Hepatic stellate cell (primary cell): ENCODE measurements at regions not wholly inside any gene's neighbourhood (a gene's known extent, or its start where the extent isn't known, plus 50 kb on each side); places are given as distances from the start of the nearest gene placed in this dataset.
"Not testable (repeated sequence)": the region's sequence is repeated elsewhere in the genome, so short reads cannot be mapped to it uniquely, and the experiment has no call there.

Experiments used
- DNase-seq: peaks from one replicate; pipeline ENCODE4 v3.0.0; 2011; ENCODE audit warnings: low spot score

DNA sequence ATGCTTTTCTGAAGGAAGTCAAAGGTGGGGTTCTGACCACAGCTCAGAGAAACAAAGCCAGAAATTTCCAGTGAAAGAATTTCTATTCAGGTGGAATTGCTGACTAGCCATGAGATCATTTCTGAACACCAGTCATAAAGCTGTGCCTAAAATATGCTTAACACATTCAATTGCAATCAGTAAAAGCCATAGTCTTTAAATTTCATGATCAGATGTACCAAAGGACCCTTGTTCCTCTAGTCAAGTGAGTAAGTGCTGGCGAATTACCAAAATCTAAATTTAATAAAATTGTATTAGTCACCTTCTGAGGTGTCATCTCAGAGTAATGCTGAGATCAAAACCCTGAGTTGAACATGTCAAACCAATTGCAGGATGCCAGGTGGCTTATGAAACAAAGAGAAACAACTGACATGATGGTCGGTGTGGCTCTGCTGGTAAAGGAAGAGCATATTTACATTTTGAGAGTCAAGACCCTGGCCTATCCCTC, 334.2 kb upstream of the CCNH start:
- DNase-seq = no peak

DNA sequence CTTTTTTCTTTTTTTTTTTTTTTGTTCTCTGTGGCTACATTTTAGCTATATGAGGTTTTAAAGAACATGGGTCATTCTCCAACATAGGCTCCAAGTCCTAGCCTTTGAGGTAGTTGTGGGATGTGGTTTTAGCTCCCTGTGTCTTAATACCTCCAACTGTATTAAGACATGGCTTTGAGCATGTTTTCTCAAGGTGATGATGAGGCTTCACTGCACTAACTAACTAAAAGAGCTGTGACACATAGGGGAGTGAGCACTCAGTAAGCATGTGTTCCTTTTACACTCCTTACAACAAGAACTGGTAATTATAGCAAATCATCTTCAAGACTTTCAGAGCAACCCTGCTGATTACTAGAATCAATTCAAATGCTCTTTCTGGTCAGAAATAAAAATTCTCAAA, 333.6 kb upstream of the CCNH start:
- DNase-seq = no peak

DNA sequence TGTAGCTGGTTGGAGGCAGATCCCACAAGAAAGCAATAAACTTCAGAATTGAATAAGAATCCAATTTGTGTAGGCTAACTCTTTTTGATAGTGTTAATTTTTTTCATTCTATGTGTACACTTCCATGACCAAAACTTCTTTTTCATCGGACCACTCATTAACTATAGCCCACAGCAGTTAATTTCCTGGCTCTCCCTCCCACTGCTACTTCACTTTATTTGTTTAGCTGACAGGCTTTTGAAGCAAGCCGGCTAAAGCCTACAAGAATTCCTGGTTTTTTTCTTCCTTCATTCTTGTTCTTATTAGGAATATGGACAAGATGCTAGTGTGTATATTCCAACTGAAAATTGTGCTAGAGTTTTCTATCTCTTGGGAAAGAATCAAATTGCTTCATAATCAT, 329.2 kb upstream of the CCNH start:
- no peak for DNase-seq

DNA sequence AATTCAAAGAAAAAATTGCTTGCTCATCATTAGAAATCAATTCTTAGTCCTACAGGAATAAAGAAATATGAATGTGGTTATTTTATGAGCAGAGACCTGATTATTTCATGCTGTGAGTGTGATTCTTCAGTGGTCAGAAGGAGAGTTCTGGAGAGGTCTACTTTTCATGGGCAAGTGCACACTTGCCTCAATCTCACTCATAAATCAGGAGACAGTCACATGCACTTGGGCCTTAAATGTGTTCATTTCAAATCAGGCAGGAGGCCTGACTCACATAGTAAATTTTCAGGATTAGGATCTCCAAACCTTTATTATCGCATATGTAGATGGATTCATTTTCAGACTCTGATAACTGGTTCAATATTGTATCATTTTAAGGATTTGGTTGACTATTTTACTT, 323.2 kb upstream of the CCNH start:
- no peak for DNase-seq

DNA sequence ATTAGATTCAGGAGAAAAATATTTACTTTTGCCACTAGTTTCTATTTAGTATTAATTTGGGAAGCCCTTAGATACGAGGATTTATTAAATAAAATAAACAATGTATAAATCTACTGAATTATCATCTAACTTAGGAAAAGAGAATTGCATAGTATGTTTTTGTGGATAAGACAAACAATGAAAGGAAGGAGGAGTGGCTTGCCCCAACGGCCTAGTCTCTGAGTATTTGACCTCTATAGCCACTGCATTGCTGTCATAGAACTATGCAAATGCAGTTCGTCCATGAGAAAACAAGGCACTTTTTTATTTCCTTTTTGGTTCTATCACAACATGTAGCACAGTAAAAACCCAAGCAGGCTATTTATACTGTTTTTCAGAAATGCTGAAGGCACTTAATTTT, 321.2 kb upstream of the CCNH start:
- DNase-seq = no peak

DNA sequence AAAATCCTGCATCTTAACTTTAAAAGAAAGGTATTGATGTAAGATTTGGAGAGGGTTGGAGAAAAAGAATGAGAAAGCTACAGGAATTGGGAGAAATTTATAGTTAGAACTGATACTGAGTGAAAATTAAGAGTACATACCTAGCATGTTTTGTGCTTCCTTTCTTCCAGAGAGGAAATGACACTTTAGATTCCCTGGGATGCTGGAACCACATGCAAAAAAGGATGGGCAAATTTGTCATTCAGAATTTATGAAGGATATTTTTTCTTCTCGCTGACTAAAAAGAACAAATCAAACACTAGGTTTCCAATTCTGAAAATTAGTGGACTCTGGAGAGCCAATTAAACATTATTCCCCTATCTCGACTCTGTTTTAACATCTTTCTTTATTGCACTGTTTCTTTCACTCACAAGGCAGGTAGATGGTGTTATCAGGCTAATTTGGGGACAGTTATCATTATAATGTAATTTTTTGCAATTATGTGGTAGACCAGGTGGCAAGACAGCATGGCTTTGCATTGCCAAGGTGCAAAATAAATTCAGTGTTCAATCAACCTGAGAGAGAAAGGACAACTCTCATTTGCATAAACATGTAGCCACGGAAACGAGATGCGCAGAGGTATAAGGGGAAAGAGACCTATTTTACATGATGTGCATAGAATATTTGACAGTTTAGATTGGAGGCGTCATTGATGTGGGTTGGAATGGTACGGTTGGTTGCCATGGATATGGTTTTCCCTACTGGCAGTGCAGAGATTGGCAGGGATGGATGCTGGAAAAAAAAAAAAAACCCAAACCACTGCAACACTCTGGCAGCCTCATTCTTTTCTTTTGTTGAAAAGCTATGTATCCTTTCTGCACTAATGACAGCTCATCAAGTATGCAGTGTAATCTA, 320.4 kb upstream of the CCNH start:
- no peak for DNase-seq

DNA sequence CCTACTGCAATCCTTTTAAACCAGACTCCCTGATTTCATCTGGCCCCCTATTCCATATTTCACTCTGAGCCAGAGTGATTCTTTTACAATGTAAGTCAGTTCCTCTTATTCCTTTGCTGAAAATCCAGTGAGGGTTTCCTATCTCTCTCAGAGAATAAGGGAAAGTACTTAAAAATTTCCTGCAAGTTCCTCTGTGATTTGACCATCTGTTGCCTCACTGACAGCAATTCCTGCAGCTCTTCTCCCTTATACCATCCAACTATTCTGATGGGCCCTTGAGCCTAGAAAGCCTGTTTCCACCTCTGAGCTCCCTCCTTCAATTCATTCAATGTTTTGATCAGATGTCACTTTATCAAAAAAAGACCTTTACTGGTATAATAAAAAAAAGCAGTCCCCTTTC, 317.1 kb upstream of the CCNH start:
- DNase-seq = no peak

DNA sequence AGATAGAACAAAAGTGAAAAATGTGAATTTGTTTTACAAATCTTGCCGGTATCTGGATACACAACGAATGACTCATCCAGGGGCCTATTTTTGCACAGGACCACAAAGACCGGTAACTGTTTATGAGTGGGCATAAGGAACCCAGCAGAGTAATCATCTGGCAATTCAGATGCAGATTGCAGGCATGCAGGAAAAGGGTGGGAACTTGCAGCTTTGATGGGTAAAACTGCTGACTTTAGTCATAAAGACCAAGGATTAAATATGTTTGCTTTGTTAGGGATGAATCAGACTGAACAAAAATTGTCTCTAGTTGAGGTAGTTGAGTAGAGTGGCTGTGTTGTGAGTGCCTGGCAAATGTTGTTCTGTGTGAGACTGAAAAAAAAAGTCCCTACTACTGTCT, 309.6 kb upstream of the CCNH start:
- no peak for DNase-seq

DNA sequence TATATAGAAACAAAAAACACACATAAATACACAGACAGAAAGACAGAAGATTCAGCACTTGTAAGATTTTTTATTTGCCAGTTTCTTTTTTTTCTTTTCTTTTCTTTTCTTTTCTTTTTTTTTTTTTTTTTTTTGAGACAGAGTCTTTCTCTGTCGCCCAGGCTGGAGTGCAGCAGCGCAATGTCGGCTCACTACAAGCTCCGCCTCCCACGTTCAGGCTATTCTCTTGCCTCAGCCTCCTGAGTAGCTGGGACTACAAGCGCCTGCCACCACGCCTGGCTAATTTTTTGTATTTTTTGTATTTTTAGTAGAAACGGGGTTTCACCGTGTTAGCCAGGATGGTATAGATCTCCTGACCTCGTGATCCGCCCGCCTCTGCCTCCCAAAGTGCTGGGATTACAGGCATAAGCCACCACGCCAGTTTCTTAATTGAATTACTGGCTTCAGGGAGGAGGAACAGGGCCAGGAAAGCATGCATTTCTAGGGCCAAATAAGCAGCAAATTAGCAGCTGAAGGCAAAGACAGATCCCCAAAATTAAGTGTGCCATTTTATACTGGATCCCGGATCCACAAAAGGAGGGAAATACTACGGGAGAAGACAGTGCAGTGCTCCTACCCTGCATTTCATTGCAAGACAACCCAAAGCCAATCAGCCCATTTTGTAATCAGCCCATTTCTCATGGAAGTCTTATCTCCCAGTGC, 305.6 kb upstream of the CCNH start:
- DNase-seq = not testable (repeated sequence)

DNA sequence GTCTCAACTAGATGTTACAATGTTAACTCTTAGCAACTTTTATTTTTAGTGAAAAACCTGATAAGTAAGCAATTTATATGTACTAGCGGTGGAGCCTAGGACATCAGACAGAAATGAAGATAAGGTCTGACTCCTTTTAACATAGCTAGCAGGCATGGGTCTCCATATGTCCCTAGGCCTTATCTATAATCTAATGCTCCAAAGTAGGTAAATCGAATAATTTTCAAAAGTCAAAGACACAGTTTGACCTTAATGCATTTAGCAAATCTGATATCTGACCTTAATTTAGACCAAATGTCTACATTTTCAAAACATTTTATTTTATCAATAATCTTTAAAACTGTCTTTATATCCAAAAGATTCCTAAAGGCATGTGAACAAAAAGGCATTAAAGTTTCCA, 305.0 kb upstream of the CCNH start:
- no peak for DNase-seq

DNA sequence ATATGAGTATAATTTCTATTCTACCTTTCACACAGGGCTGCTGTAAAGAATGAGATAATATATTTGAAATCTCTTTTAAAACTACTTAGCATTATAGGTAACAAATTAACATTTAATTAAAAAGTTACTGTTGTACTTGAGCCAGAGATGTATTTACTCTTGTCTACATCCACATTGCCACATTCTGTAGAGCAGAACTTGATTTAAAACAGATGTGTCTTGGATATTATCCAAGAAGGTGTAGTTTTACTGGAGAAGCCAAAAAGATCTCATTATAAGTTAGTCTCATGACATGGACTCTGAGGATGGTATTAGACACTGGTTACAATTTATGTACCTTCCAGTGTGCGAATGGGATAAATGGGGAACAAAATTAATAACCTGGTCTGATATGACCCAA, 293.1 kb upstream of the CCNH start:
- DNase-seq = no peak

DNA sequence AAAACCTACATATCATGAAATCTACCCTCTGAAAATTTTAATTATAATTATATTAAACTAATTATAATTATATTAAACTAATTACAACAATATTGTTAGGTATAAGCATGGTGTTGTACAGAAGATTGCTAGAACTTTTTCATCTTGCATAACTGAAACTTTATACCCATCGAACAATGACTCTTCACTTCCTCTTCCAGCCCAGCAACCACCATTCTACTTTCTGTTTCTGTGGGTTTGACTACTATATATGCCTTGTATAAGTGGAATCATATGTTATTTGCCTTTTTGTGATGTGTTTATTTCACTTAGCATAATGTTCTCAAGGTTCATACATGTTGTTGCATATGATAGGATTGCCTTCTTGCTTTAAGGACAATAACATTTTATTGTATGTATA, 274.2 kb upstream of the CCNH start:
- DNase-seq = no peak

DNA sequence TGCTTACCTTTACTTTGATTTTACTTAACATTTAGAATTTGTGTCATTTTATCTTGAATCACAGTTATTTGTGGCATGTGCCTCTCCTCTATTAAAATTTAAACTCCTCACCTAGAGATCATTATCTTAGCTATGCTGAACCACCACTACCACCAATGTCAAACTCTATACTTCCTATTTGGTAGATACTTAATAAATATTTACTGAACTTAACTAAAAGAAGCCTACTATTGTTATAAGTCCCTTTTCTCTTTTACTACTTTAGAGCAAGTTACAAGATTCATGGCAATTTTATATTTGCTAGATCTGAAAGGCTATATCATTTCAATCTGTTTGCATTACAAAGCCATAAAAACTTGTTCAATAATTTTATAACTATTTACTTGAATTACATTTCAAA, 273.3 kb upstream of the CCNH start:
- no peak for DNase-seq

DNA sequence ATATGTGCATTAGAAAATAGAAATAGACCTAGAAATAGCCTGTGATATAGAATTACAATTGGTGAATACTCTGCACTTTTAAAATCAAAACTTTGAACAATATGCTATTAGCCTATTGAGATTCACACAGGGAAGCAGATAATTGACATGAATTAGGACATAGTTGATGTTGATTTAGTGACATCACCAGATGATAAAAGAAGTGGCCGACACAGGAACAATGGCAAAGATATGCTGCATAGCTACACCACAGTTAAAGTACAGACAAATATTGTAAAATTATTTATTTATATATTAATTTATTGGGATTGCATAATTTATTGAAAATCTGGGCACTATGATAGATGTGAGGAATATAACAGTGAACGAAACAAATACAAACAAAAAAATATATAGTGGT, 261.5 kb upstream of the CCNH start:
- DNase-seq = no peak

DNA sequence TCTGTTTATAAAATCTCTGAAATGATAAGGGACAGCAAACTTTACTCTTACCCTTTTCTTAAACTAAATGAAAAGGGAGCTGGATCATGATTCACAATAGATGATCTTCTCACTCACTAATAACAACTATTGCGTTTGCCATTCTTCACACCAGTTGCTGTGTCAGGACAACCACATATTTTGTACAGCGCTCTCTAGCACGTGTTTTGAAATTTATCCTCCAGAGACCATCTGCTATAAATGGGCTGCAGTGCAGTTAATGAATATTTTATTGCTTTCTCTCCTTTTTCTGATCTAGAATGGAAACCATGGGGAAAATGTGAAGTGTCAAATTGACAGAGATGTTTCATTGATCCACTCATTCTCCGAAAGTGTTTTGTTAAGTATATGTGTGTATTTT, 258.4 kb upstream of the CCNH start:
- DNase-seq = no peak

DNA sequence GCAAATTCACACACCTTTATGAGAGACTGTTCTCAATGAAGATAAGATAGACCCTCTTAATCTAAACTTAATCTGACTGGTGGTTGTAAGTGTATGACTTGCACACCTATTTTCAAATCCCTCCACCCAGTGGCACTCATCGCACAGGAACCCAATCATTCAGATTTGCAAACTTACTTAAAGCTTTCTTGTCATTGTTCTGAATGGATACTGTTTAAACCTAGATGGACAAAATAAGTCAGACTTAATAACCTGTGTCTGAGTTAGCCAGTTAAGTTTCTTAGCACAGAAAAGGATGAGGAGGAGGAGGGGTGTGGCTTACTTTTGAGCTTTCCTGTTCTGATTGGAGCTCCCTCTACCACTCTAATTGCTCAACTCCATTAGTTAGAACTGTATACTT, 252.4 kb upstream of the CCNH start:
- no peak for DNase-seq

DNA sequence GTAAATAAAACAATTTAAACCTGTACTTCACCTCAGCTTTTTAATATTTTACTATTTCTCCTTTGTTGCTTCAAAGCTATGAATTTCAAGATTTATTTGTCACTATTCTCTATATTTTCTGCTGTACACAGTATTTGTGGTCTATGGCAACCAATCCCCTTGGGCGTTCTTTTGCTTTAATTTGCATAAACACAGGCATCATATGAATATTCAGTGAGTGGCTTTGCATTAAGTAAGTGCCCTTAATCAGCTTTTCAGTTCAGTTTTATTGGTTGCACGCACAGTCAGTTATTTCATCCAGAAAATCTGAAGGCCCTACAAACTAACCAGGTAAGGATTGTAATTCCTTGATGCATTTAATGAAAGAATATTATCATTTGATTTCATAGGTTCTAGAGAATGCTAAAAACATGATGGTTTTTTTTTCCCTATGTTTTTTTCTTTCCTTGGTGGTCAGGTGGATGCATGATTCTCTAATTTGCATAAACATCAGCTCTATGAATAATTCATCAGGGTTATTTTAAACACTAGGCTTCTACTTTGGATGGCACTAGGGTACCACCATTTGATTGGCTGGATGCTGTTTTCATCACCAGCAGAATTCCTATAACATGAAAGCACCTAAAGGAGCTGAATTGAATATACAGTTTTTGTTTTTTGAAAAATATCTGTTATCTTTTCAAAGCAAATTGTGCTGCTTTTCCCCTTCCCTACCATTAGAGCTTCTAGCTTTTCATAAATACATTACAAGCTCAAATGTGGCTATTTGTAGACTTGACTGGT, 249.2 kb upstream of the CCNH start:
- no peak for DNase-seq

DNA sequence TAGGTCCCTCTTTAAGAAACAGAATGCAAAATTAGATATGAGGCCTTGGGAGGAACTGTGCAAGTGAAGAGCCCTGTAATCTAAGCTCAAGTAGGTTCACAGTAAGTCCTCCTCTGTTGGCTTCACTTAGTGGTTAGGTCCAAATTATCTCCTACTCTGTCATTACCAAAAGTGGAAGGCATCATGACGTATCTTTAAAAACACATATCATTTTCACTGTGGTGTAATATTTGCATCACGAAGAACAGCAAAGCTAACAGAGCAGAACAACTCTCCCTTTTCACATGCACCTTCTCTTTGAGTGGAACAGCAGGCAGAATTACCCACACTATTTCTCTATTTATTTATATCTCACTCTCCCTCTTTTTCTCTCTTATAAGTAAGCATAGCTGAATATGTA, 240.5 kb upstream of the CCNH start:
- DNase-seq = no peak

DNA sequence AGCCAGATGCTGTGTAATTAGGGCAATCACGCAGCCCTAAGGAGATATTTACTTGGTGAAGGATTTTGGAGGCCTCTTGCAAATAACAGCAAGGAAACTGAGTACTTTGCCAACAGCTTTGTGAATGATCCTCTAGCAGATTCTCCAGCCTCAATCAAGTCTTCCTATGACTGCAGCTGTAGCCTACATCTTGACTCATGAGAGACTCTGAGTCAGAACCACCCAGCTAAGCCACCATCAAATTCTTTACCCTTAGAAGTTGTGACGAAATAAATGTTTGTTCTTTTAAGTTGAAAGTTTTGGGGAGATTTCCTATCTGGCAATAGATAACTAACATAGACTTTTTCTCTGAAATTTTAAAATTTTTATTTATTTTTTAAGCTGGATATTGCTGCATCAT, 237.6 kb upstream of the CCNH start:
- no peak for DNase-seq

DNA sequence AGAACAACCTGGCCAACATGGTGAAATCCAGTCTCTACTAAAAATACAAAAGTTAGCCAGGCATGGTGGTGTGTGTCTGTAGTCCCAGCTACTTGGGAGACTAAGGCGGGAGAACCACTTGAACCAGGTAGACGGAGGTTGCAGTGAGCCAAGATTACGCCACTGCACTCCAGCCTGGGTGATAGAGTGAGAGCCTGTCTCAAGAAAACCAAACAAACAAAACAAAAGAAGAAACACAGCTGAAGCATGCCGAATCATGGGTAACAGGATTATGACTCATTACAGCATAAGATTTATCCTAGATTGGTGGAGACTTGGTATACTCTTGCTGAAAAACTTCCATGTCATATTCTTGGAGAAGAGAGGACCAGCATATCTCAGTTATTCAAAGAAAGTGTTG, 236.7 kb upstream of the CCNH start:
- DNase-seq = no peak

DNA sequence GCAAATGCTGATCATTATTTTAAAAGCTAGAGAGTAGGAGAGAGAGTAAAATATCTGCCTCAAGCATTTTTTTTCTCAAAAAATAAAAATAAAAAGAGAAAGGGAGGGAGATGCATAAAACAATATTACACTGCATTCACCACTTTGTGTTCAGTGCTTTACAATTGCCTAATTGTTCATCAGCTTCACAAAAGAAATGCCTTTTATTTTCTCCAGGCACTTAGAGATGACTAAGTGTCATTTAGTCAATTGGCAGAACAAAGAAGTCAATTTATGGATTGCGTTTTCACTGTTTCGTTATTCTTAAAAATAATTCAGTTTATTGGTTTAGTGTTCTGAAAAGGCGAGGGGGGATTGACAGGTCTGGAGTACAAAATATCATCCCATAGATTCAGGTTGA, 232.5 kb upstream of the CCNH start:
- no peak for DNase-seq

DNA sequence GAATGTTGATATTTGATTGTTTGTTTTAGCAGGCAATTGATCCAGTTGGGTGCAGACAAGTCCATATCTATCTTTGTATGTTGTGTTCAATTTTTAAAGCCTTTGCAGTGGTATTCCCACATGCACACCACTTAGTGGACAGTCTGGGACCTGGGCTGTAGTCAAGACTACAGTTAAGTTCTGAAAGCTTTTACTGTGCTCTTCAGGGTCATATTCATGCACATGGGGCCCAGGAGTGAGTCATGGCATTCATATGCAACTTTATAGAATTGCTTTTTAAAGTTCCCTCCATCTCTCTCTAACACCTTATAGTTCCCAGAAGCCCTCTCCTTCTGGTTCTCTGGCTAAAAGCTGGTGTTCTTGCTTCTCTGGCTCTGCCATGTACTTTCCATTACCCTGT, 228.2 kb upstream of the CCNH start:
- no peak for DNase-seq

DNA sequence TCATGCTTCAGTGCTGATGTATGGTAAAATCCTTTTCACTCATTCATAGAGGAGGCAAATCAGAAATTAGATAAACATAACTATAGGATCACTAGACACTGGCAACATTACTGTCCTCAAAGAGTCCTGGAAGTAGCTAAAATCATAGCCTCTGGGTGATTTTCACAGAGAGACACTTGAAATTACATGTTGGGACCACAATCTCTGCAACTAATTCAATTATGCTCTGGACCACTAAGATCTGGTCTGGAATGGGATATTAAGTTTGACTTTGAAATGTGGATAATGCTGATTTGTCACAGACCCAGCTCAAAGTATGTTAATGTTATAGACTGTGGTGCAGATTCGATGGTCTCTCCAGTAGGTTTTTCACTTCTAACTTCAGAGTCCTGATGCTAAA, 214.6 kb upstream of the CCNH start:
- DNase-seq = no peak
